Liver (tissue), 8 donors: ENCODE measurements at regions not wholly inside any gene's neighbourhood (a gene's known extent, or its start where the extent isn't known, plus 50 kb on each side); places are given as distances from the start of the nearest gene placed in this dataset.

Experiments used
- DNase-seq: peaks from one replicate; pipeline ENCODE4 v3.0.0-alpha.2; 2017; ENCODE audit warnings: low spot score
- H3K27ac ChIP-seq, 2 donors: one replicate each; pipeline ENCODE4 v1.7.0; 2013; ENCODE audit warnings: inconsistent platforms in 2 of 2, low read length in 2 of 2, control low read depth in 1 of 2, low read depth in 1 of 2, mild to moderate bottlenecking in 1 of 2
- H3K27me3 ChIP-seq, 4 donors: one replicate each; pipeline versions ENCODE4 v1.6.1 to v1.7.0; 2013; ENCODE audit warnings: low read length in 3 of 4, inconsistent platforms in 1 of 4, mild to moderate bottlenecking in 1 of 4, moderate library complexity in 1 of 4; ENCODE audit not compliant: control insufficient read depth in 4 of 4, insufficient read depth in 4 of 4
- H3K36me3 ChIP-seq, 4 donors: one replicate each; pipeline versions ENCODE4 v1.6.1 to v1.7.0; 2013; ENCODE audit warnings: low read length in 3 of 4, mild to moderate bottlenecking in 3 of 4, low read depth in 1 of 4, moderate library complexity in 1 of 4; ENCODE audit not compliant: control insufficient read depth in 4 of 4, insufficient read depth in 3 of 4
- H3K4me1 ChIP-seq, 4 donors: one replicate each; pipeline versions ENCODE4 v1.6.1 to v1.7.0; 2013; ENCODE audit warnings: low read length in 3 of 4, mild to moderate bottlenecking in 3 of 4, moderate library complexity in 1 of 4; ENCODE audit not compliant: control insufficient read depth in 4 of 4, insufficient read depth in 4 of 4
- H3K4me3 ChIP-seq, 3 donors: one replicate each; pipeline versions ENCODE4 v1.6.1 to v1.7.0; 2013; ENCODE audit warnings: low read length in 3 of 3, control low read depth in 1 of 3, low read depth in 1 of 3, mild to moderate bottlenecking in 1 of 3
- H3K9ac ChIP-seq, 2 donors: one replicate each; pipeline ENCODE4 v1.7.0; 2013; ENCODE audit warnings: low read length in 2 of 2, mild to moderate bottlenecking in 2 of 2, moderate library complexity in 2 of 2, control low read depth in 1 of 2, low read depth in 1 of 2
- H3K9me3 ChIP-seq, 4 donors: one replicate each; pipeline versions ENCODE4 v1.6.1 to v1.7.0; 2013; ENCODE audit warnings: low read length in 3 of 4; ENCODE audit not compliant: control insufficient read depth in 4 of 4
- ATF3 ChIP-seq: IDR thresholded peaks from 2 replicates; pipeline ENCODE4 v1.6.1; 2016; ENCODE audit warnings: antibody characterized with exemption
- CTCF ChIP-seq: fragments of 150-350 bp; IDR thresholded peaks from 2 replicates; pipeline ENCODE4 v1.5.1; 2017; ENCODE audit warnings: improper control_type of control experiment, low read depth, low read length; ENCODE audit not compliant: missing input control
- EGR1 ChIP-seq, 2 donors: IDR thresholded peaks; 2 replicates each; pipeline ENCODE4 v1.6.1; 2016 to 2018; ENCODE audit warnings: antibody characterized with exemption in 2 of 2, low read depth in 2 of 2
- FOXA1 ChIP-seq: IDR thresholded peaks from 2 replicates; pipeline ENCODE4 v1.6.1; 2016; ENCODE audit warnings: antibody characterized with exemption
- FOXA2 ChIP-seq: IDR thresholded peaks from 2 replicates; pipeline ENCODE4 v1.6.1; 2016; ENCODE audit warnings: antibody characterized with exemption
- GABPA ChIP-seq, 2 donors: IDR thresholded peaks in 1 of 2; conservative IDR thresholded peaks in 1 of 2; 2 replicates each; pipeline ENCODE4 v1.6.1; 2016; ENCODE audit warnings: antibody characterized with exemption in 2 of 2, mild to moderate bottlenecking in 1 of 2, moderate library complexity in 1 of 2
- HNF4A ChIP-seq, 2 donors: conservative IDR thresholded peaks; 2 replicates each; pipeline ENCODE4 v1.6.1; 2016; ENCODE audit warnings: antibody characterized with exemption in 2 of 2, mild to moderate bottlenecking in 2 of 2
- HNF4G ChIP-seq: IDR thresholded peaks from 2 replicates; pipeline ENCODE4 v1.6.1; 2016; ENCODE audit warnings: antibody characterized with exemption
- JUND ChIP-seq, 2 donors: IDR thresholded peaks; 2 replicates each; pipeline ENCODE4 v1.6.1; 2016; ENCODE audit warnings: antibody characterized with exemption in 2 of 2
- MAX ChIP-seq: IDR thresholded peaks from 2 replicates; pipeline ENCODE4 v1.6.1; 2016; ENCODE audit warnings: antibody characterized with exemption
- NR2F2 ChIP-seq: IDR thresholded peaks from 2 replicates; pipeline ENCODE4 v1.6.1; 2016; ENCODE audit warnings: antibody characterized with exemption
- RAD21 ChIP-seq, 2 donors: IDR thresholded peaks; 2 replicates each; pipeline ENCODE4 v1.6.1; 2016; ENCODE audit warnings: antibody characterized with exemption in 2 of 2, mild to moderate bottlenecking in 2 of 2
- REST ChIP-seq: IDR thresholded peaks from 2 replicates; pipeline ENCODE4 v1.6.1; 2016; ENCODE audit warnings: antibody characterized with exemption, mild to moderate bottlenecking
- RXRA ChIP-seq, 2 donors: IDR thresholded peaks; 2 replicates each; pipeline ENCODE4 v1.6.1; 2017 to 2018; ENCODE audit warnings: antibody characterized with exemption in 2 of 2, mild to moderate bottlenecking in 1 of 2
- SP1 ChIP-seq: IDR thresholded peaks from 2 replicates; pipeline ENCODE4 v1.6.1; 2018; ENCODE audit warnings: antibody characterized with exemption, mild to moderate bottlenecking
- TAF1 ChIP-seq: conservative IDR thresholded peaks from 2 replicates; pipeline ENCODE4 v1.6.1; 2016; ENCODE audit warnings: antibody characterized with exemption, mild to moderate bottlenecking
- YY1 ChIP-seq: IDR thresholded peaks from 2 replicates; pipeline ENCODE4 v1.6.1; 2016; ENCODE audit warnings: antibody characterized with exemption, mild to moderate bottlenecking
- ZBTB33 ChIP-seq: IDR thresholded peaks from 2 replicates; pipeline ENCODE4 v1.6.1; 2016; ENCODE audit warnings: antibody characterized with exemption
- WGBS: extraction: QIAGEN DNeasy Blood & Tissue Kit; methylation state at CpG from one replicate; pipeline ENCODE4 v1.1.7; 2013; 5-methylcytosine and 5-hydroxymethylcytosine counted together
- donor health status: healthy.
- donor health status: healthy.
- donor health status: healthy.
- donor health status: healthy.
- donor health status: healthy.

GRCh38 chr5:28275931-28276330 is 1237.5 kb upstream of the CDH9 start:
- TF ChIP-seq FOXA2 (no peak), FOXA1 (no peak), ZBTB33 (no peak), GABPA (IDR thresholded peaks at IDR 0.05 in 1 of 2, conservative IDR thresholded peaks at IDR 0.05 in 1 of 2) (no peak), SP1 (no peak), CTCF (no peak), RXRA (IDR thresholded peaks at IDR 0.05) (no peak), JUND (IDR thresholded peaks at IDR 0.05) (no peak), HNF4A (conservative IDR thresholded peaks at IDR 0.05) (no peak), ATF3 (no peak), YY1 (no peak), EGR1 (IDR thresholded peaks at IDR 0.05; ENCODE audit: low read depth in 2 of 2) (no peak)
- Histone ChIP-seq H3K27ac (no peak overlapping the region), H3K4me1 (no peaks in the 10 kb centered on the region), H3K36me3 (no peaks in the 10 kb centered on the region), H3K9me3 (no peaks in the 10 kb centered on the region), H3K4me3 (no peak overlapping the region), H3K27me3 (no peaks in the 10 kb centered on the region), H3K9ac (no peak overlapping the region)
- DNase-seq = no peak
- WGBS = 61% methylated on average over 4 of the region's 4 CpGs

- 66% methylated on average over 5 of the region's 5 CpGs for WGBS
Measured at GRCh38 chr5:28269978-28270377, 1231.6 kb upstream of the CDH9 start.

More at GRCh38 chr5:28269978-28270377, 1231.6 kb upstream of the CDH9 start:
- no peak for TF ChIP-seq RAD21 (IDR thresholded peaks at IDR 0.05)
- TF ChIP-seq REST = no peak
- TF ChIP-seq CTCF = no peak
- no peak for TF ChIP-seq HNF4A (conservative IDR thresholded peaks at IDR 0.05)
- TF ChIP-seq SP1 = no peak
- no peak for TF ChIP-seq TAF1
- TF ChIP-seq NR2F2 = no peak
- no peak for TF ChIP-seq HNF4G
- TF ChIP-seq RXRA (IDR thresholded peaks at IDR 0.05) = no peak
- TF ChIP-seq YY1 = no peak
- TF ChIP-seq FOXA2 = no peak
- TF ChIP-seq MAX = no peak
- no peak for TF ChIP-seq JUND (IDR thresholded peaks at IDR 0.05)
- Histone ChIP-seq H3K36me3 (no peaks in the 10 kb centered on the region), H3K9ac (no peak overlapping the region), H3K27ac (no peak overlapping the region), H3K4me1 (no peaks in the 10 kb centered on the region), H3K27me3 (no peaks in the 10 kb centered on the region), H3K9me3 (no peaks in the 10 kb centered on the region), H3K4me3 (no peak overlapping the region)
- no peak for DNase-seq
